Ovary (tissue), 7 donors: ENCODE measurements at regions not wholly inside any gene's neighbourhood (a gene's known extent, or its start where the extent isn't known, plus 50 kb on each side); places are given as distances from the start of the nearest gene placed in this dataset.

ENCODE experiments used
- DNase-seq, 5 donors: peaks; one replicate each; pipeline ENCODE4 v3.0.0-alpha.2; 2019 to 2020
- H3K27ac ChIP-seq, 2 donors: fragments of 200-600 bp; one replicate each; pipeline versions ENCODE4 v1.5.1 to v1.8.0; 2019 to 2022
- H3K27me3 ChIP-seq: fragments of 200-600 bp; one replicate; pipeline ENCODE4 v1.8.0; 2022
- H3K36me3 ChIP-seq: fragments of 200-600 bp; sonication (generic); one replicate; pipeline ENCODE4 v1.5.1; 2019
- H3K4me1 ChIP-seq: one replicate; pipeline ENCODE4 v1.8.1; 2013; ENCODE audit warnings: mild to moderate bottlenecking, moderate library complexity; ENCODE audit not compliant: insufficient read depth
- H3K4me3 ChIP-seq: fragments of 200-600 bp; sonication (generic); one replicate; pipeline ENCODE4 v1.5.1; 2017
- H3K9me3 ChIP-seq, 2 donors: fragments of 200-600 bp in 1 of 2; sonication (generic) in 1 of 2; one replicate each; pipeline versions ENCODE4 v1.5.1 to v1.8.1; 2013 to 2019; ENCODE audit warnings: mild to moderate bottlenecking in 1 of 2, moderate library complexity in 1 of 2
- CTCF ChIP-seq, 3 donors: fragments of 450-650 bp in 2 of 3; fragments of 200-600 bp in 1 of 3; IDR thresholded peaks; one replicate each; pipeline versions ENCODE4 v1.5.1 to v1.8.0; 2016 to 2022; ENCODE audit warnings: antibody characterized with exemption in 3 of 3, mild to moderate bottlenecking in 1 of 3
- EP300 ChIP-seq: sonication (generic); formaldehyde crosslinking; IDR thresholded peaks from one replicate; pipeline ENCODE4 v1.6.1; 2017; ENCODE audit warnings: antibody characterized with exemption
- POLR2A ChIP-seq: fragments of 450-650 bp; IDR thresholded peaks from one replicate; pipeline ENCODE4 v1.6.1; 2017; ENCODE audit warnings: antibody characterized with exemption, mild to moderate bottlenecking, moderate library complexity
- WGBS, 3 donors: extraction: QIAGEN DNeasy Blood & Tissue Kit in 1 of 3; methylation state at CpG; one replicate each; pipeline versions ENCODE4 v1.1.5 to v1.1.7; 2013 to 2017; 5-methylcytosine and 5-hydroxymethylcytosine counted together
- intact Hi-C, 4 donors: fragments of 100-400 bp; cut with DNase I; formaldehyde crosslinking; loops; one replicate each; pipeline versions ENCODE4 v1.11.0 to v1.15.1; 2022 to 2023
- donor health status: DM: no; HTN: no; CAD: no; lungs with moderate emphysema.
- donor health status: DM: no; HTN: no; CAD: no.
- donor health status: Bipolar disorder and iron deficiency.
- donor health status: DM: no; HTN: no; CAD: no.
- donor health status: DM: yes; HTN: yes; CAD: no.

GRCh38 chr13:107900775-107901174 is 314.6 kb downstream of the LIG4 start:
- no peak overlapping the region for H3K4me3 ChIP-seq
- no peaks in the 10 kb centered on the region for H3K27me3 ChIP-seq
- no peaks in the 10 kb centered on the region for H3K36me3 ChIP-seq
- no peak for DNase-seq
- no peaks in the 10 kb centered on the region for H3K4me1 ChIP-seq
- TF ChIP-seq CTCF (IDR thresholded peaks at IDR 0.05), result no peak
- TF ChIP-seq POLR2A, result no peak
- no peak for TF ChIP-seq EP300
- no peaks in the 10 kb centered on the region for H3K9me3 ChIP-seq
- H3K27ac ChIP-seq, result no peak overlapping the region
- 63 to 68% (median 64%) methylated on average over 2 of the region's 2 CpGs for WGBS, 3 donors
- intact Hi-C loops, result no loop called here

GRCh38 chr13:107886118-107886517 is 329.2 kb downstream of the LIG4 start:
- no peaks in the 10 kb centered on the region for H3K9me3 ChIP-seq
- no peak overlapping the region for H3K4me3 ChIP-seq
- WGBS, 3 donors, result 63 to 91% (median 66%) methylated on average over 2 of the region's 2 CpGs
- H3K36me3 ChIP-seq, result no peaks in the 10 kb centered on the region
- TF ChIP-seq CTCF (IDR thresholded peaks at IDR 0.05), result no peak
- no peak for TF ChIP-seq POLR2A
- no peak for TF ChIP-seq EP300
- DNase-seq, result no peak
- H3K4me1 ChIP-seq, result no peaks in the 10 kb centered on the region
- H3K27ac ChIP-seq, result no peak overlapping the region
- no peaks in the 10 kb centered on the region for H3K27me3 ChIP-seq
- intact Hi-C loops, result no loop called here

GRCh38 chr13:107884564-107884963 is 330.8 kb downstream of the LIG4 start:
- intact Hi-C loops, result no loop called here
- Histone ChIP-seq H3K9me3 (no peaks in the 10 kb centered on the region), H3K27me3 (no peaks in the 10 kb centered on the region)

DNA sequence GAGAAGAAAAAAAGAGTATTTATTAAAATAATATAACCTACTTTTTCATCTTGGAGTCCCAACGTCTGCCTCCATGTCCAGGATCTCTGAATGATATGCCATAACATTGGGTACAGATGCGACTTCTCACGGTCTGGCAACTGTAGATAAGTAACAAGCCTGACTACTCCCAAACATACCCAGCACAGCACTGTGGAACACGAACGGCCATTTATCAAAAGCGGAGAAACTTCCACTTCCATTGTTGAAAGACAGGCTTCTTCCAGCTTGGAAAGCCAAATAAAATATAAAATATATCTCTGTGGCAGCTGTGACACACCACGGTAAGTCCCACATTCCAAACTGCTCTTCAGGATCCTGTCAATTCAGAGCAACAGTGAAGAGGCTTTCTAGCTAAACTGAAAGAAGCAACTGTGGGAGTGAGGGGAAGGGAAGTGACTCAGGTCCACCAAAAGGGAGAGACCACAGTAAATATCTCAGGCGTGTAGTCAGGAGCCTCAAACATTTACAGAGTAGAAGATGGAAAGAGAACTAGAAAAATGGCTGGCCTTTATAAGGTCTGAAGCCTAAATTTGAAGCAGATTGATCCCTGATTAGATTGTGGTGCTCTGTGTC is 331.7 kb downstream of the LIG4 start:
- H3K4me1 ChIP-seq, result no peaks in the 10 kb centered on the region
- 67 to 74% (median 73%) methylated on average over 8 of the region's 8 CpGs for WGBS, 3 donors
- TF ChIP-seq EP300, result no peak
- no peak for TF ChIP-seq CTCF (IDR thresholded peaks at IDR 0.05)
- TF ChIP-seq POLR2A, result no peak
- H3K9me3 ChIP-seq, result no peaks in the 10 kb centered on the region
- H3K27me3 ChIP-seq, result no peaks in the 10 kb centered on the region
- DNase-seq, result no peak
- no peak overlapping the region for H3K4me3 ChIP-seq
- no peak overlapping the region for H3K27ac ChIP-seq
- intact Hi-C loops, result no loop called here
- no peaks in the 10 kb centered on the region for H3K36me3 ChIP-seq

More at GRCh38 chr13:107884564-107884963, 330.8 kb downstream of the LIG4 start:
- Histone ChIP-seq H3K4me1 (no peaks in the 10 kb centered on the region), H3K27ac (no peak overlapping the region), H3K4me3 (no peak overlapping the region), H3K36me3 (no peaks in the 10 kb centered on the region)
- DNase-seq, result no peak
- TF ChIP-seq CTCF (IDR thresholded peaks at IDR 0.05), result no peak
- no peak for TF ChIP-seq EP300
- no peak for TF ChIP-seq POLR2A
